Mesendoderm (in vitro differentiated cells): ENCODE measurements at regions not wholly inside any gene's neighbourhood (a gene's known extent, or its start where the extent isn't known, plus 50 kb on each side); places are given as distances from the start of the nearest gene placed in this dataset.
"Not testable (repeated sequence)": the region's sequence is repeated elsewhere in the genome, so short reads cannot be mapped to it uniquely, and the experiment has no call there.

Experiments
- DNase-seq: peaks from one replicate; pipeline ENCODE4 v3.0.0; 2013
- H2AK5ac ChIP-seq: 2 replicates; pipeline ENCODE4 v1.6.1; 2013; ENCODE audit warnings: low read length, inconsistent platforms
- H2BK120ac ChIP-seq: 2 replicates; pipeline ENCODE4 v1.6.1; 2013; ENCODE audit warnings: low read depth, mild to moderate bottlenecking, low read length, moderate library complexity, mixed read lengths
- H2BK15ac ChIP-seq: replicated peaks from 2 replicates; pipeline ENCODE4 v1.6.1; 2013; ENCODE audit warnings: low read depth, mild to moderate bottlenecking, moderate library complexity
- H2BK5ac ChIP-seq: 2 replicates; pipeline ENCODE4 v1.6.1; 2013; ENCODE audit warnings: low read length, inconsistent platforms
- H3K18ac ChIP-seq: 2 replicates; pipeline ENCODE4 v1.6.1; 2013; ENCODE audit warnings: mild to moderate bottlenecking, low read length, mixed read lengths
- H3K23ac ChIP-seq: one replicate; pipeline ENCODE4 v1.6.1; 2013; ENCODE audit warnings: low read length
- H3K27ac ChIP-seq: 2 replicates; pipeline ENCODE4 v1.5.1; 2013; ENCODE audit warnings: low read depth, mild to moderate bottlenecking, inconsistent platforms, low read length, moderate library complexity
- H3K27me3 ChIP-seq: 2 replicates; pipeline ENCODE4 v1.6.1; 2013; ENCODE audit warnings: low read length, control low read depth, mild to moderate bottlenecking, inconsistent platforms; ENCODE audit not compliant: insufficient read depth, poor library complexity
- H3K36me3 ChIP-seq: 2 replicates; pipeline ENCODE4 v1.6.1; 2013; ENCODE audit warnings: low read length, inconsistent platforms; ENCODE audit not compliant: control insufficient read depth, insufficient read depth
- H3K4ac ChIP-seq: one replicate; pipeline ENCODE4 v1.6.1; 2013; ENCODE audit warnings: low read depth, mild to moderate bottlenecking, low read length, moderate library complexity
- H3K4me1 ChIP-seq: 2 replicates; pipeline ENCODE4 v1.6.1; 2013; ENCODE audit warnings: low read depth, low read length, inconsistent platforms; ENCODE audit not compliant: control insufficient read depth
- H3K4me2 ChIP-seq: 2 replicates; pipeline ENCODE4 v1.6.1; 2013; ENCODE audit warnings: low read length
- H3K4me3 ChIP-seq: 2 replicates; pipeline ENCODE4 v1.5.1; 2013; ENCODE audit warnings: mild to moderate bottlenecking, low read length
- H3K56ac ChIP-seq: one replicate; pipeline ENCODE4 v1.6.1; 2013; ENCODE audit warnings: low read length
- H3K79me1 ChIP-seq: 2 replicates; pipeline ENCODE4 v1.6.1; 2013; ENCODE audit warnings: low read length, inconsistent platforms
- H3K79me2 ChIP-seq: 2 replicates; pipeline ENCODE4 v1.6.1; 2013; ENCODE audit warnings: mild to moderate bottlenecking, low read length; ENCODE audit not compliant: control insufficient read depth, insufficient read depth
- H3K9ac ChIP-seq: 2 replicates; pipeline ENCODE4 v1.6.1; 2013; ENCODE audit warnings: low read length, inconsistent platforms
- H4K5ac ChIP-seq: one replicate; pipeline ENCODE4 v1.6.1; 2013; ENCODE audit warnings: low read length
- H4K8ac ChIP-seq: one replicate; pipeline ENCODE4 v1.6.1; 2013; ENCODE audit warnings: low read depth, mild to moderate bottlenecking, control low read depth, low read length, moderate library complexity
- WGBS: extraction: QIAGEN DNeasy Blood & Tissue Kit; methylation state at CpG from one replicate; pipeline ENCODE4 v1.1.7; 2013; ENCODE audit warnings: low lambda C conversion rate, missing lambda C conversion rate; ENCODE audit not compliant: insufficient coverage; ENCODE audit errors: extremely low coverage; 5-methylcytosine and 5-hydroxymethylcytosine counted together

DNA sequence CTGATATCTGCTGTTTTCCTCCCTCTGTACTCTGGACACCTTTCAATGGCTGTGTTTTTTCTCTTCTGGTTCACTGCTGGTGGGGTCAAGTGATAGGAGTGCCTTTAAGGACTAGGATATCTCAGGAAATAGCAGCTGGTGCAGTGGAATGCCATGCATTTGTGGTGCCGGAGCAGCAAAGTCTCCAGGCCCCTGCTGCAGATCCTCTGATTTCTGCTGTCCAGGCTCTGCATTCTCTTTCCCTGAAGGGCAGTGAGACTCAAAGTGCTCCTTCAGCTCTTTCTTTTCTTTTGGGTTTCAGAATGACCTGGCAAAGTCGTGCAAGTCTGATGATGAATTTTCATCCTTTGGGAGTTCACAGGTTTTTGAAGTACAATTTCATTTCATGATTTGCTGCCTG is 774.3 kb downstream of the FAM181B start:
- H3K27me3 ChIP-seq: no peaks in the 10 kb centered on the region
- H3K4ac ChIP-seq: no peak overlapping the region
- H4K5ac ChIP-seq: no peak overlapping the region
- H3K79me1 ChIP-seq: no peaks in the 10 kb centered on the region
- no CpG with 5 or more reads among the region's 2 CpGs for WGBS
- peak overlapping the region; percentile 68 for H3K18ac ChIP-seq
- no peak overlapping the region for H3K23ac ChIP-seq
- H2BK15ac ChIP-seq: no peak overlapping the region
- H2BK120ac ChIP-seq: no peak overlapping the region
- H3K27ac ChIP-seq: no peak overlapping the region
- H2AK5ac ChIP-seq: no peak overlapping the region
- DNase-seq: peak; percentile 84
- H3K36me3 ChIP-seq: no peaks in the 10 kb centered on the region
- no peak overlapping the region for H3K56ac ChIP-seq
- H3K4me2 ChIP-seq: no peak overlapping the region
- no peak overlapping the region for H2BK5ac ChIP-seq
- no peak overlapping the region for H3K9ac ChIP-seq
- no peak overlapping the region for H4K8ac ChIP-seq
- no peaks in the 10 kb centered on the region for H3K79me2 ChIP-seq
- H3K4me1 ChIP-seq: no peaks in the 10 kb centered on the region
- no peak overlapping the region for H3K4me3 ChIP-seq

DNA sequence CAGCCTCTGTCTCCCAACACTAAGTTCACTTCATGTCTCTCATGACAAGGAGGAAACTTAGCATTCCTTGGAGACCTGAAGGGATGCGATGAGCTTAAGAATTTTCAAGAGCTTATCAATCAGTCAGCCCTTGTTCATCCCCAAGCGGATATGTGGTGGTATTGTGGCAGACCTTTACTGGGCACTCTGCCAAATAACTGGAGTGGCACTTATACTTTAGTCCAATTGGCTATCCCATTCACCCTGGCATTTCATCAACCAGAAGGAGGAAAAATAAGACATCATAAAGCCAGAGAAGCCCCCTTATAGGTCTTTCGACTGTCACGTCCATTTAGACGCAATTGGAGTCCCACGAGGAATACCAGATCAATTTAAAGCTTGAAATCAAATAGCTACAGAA is 779.4 kb downstream of the FAM181B start:
- not testable (repeated sequence) for H3K79me1 ChIP-seq, H3K4me3 ChIP-seq, H3K4me2 ChIP-seq, H3K79me2 ChIP-seq, H3K27ac ChIP-seq, H2BK15ac ChIP-seq, H3K23ac ChIP-seq, H3K4me1 ChIP-seq, H2BK5ac ChIP-seq, DNase-seq, H3K56ac ChIP-seq, H3K18ac ChIP-seq, H3K36me3 ChIP-seq, H4K5ac ChIP-seq, H4K8ac ChIP-seq, H2AK5ac ChIP-seq, H3K9ac ChIP-seq, H2BK120ac ChIP-seq, H3K27me3 ChIP-seq, H3K4ac ChIP-seq
- no CpG with 5 or more reads among the region's 6 CpGs for WGBS

DNA sequence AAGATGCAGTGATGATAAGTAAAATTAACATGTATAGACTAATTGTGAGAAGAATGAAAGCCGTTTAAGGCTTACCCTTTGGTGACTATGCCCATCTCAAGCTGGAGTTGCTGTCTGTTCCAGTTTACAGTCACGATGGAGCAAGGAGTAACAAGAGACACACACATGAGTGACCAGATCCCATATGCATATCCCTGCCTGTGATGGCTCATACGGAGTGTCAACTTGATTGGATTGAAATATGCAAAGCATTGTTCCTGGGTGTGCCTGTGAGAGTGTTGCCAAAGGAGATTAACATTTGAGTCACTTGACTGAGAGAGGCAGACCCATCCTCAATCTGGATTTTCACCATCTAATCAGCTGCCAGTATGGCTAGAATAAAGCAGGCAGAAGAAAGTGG is 786.8 kb downstream of the FAM181B start:
- Histone ChIP-seq H3K56ac (no peak overlapping the region), H2BK5ac (no peak overlapping the region), H2BK15ac (no peak overlapping the region), H3K4me3 (no peak overlapping the region), H3K23ac (no peak overlapping the region), H3K79me1 (no peaks in the 10 kb centered on the region), H3K27me3 (no peaks in the 10 kb centered on the region), H4K8ac (no peak overlapping the region), H3K4me1 (peaks cover 2% of the 10 kb centered on the region), H3K4ac (peak overlapping the region; percentile 12), H3K18ac (no peak overlapping the region), H2BK120ac (no peak overlapping the region), H2AK5ac (no peak overlapping the region), H3K36me3 (no peaks in the 10 kb centered on the region), H3K79me2 (no peaks in the 10 kb centered on the region), H4K5ac (no peak overlapping the region), H3K9ac (no peak overlapping the region), H3K4me2 (no peak overlapping the region), H3K27ac (no peak overlapping the region)
- peak; percentile 24 for DNase-seq
- WGBS: no CpG with 5 or more reads among the region's 3 CpGs

DNA sequence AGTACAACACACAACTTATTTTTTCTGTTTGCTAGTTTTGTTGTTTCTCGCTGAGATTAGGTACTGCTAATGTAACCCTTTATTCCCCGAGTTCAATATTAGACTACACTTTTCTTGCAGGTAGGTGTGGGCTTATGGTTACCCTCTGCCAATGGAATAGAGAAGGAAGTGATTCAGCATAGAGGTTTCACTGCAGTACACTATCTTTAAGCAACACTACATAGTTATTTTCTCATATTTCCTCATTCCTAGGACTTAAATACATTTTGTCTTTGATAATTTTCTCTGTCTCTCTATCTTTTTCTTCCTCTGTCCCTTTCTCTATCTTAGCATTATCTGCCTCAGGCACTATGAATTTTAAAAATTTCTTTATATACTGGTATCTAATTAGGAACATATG is 791.0 kb downstream of the FAM181B start:
- no peak overlapping the region for H3K9ac ChIP-seq
- H4K5ac ChIP-seq: no peak overlapping the region
- no peak overlapping the region for H2BK120ac ChIP-seq
- no peak overlapping the region for H3K27ac ChIP-seq
- no CpG with 5 or more reads among the region's 2 CpGs for WGBS
- H4K8ac ChIP-seq: no peak overlapping the region
- no peak overlapping the region for H3K23ac ChIP-seq
- DNase-seq: no peak
- peaks cover 2% of the 10 kb centered on the region for H3K4me1 ChIP-seq
- H3K79me2 ChIP-seq: no peaks in the 10 kb centered on the region
- no peaks in the 10 kb centered on the region for H3K79me1 ChIP-seq
- H3K56ac ChIP-seq: no peak overlapping the region
- no peak overlapping the region for H2AK5ac ChIP-seq
- H3K36me3 ChIP-seq: no peaks in the 10 kb centered on the region
- H3K4me2 ChIP-seq: no peak overlapping the region
- no peak overlapping the region for H3K4ac ChIP-seq
- H3K18ac ChIP-seq: no peak overlapping the region
- no peak overlapping the region for H2BK15ac ChIP-seq
- H3K4me3 ChIP-seq: no peak overlapping the region
- H3K27me3 ChIP-seq: no peaks in the 10 kb centered on the region
- H2BK5ac ChIP-seq: no peak overlapping the region

DNA sequence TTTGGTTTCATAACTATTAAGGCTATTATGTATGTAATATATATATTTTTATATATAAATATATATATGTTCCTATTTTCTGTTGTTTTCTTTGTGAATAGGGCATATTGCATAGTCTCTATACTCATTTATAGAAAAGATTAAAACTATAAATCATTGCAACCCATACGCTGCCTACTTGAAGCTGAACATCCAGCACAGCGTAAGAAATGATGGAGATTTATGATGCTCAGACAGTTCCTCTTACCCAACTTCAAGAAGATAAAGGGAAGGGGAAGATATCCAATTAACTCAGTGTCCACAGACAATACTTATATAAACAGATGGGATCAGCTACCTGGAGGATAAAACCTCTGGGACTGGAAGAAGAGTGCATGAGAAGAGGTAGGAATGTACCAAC is 791.7 kb downstream of the FAM181B start:
- Histone ChIP-seq H2BK15ac (no peak overlapping the region), H4K8ac (no peak overlapping the region), H2BK120ac (no peak overlapping the region), H3K4me3 (no peak overlapping the region), H2AK5ac (no peak overlapping the region), H3K79me1 (no peaks in the 10 kb centered on the region), H3K4me1 (peaks cover 2% of the 10 kb centered on the region), H3K79me2 (no peaks in the 10 kb centered on the region), H3K27me3 (no peaks in the 10 kb centered on the region), H3K27ac (no peak overlapping the region), H2BK5ac (no peak overlapping the region), H3K9ac (no peak overlapping the region), H3K23ac (no peak overlapping the region), H3K56ac (no peak overlapping the region), H3K18ac (no peak overlapping the region), H3K36me3 (no peaks in the 10 kb centered on the region), H4K5ac (no peak overlapping the region), H3K4ac (no peak overlapping the region), H3K4me2 (no peak overlapping the region)
- WGBS: no CpG with 5 or more reads among the region's 2 CpGs
- no peak for DNase-seq

DNA sequence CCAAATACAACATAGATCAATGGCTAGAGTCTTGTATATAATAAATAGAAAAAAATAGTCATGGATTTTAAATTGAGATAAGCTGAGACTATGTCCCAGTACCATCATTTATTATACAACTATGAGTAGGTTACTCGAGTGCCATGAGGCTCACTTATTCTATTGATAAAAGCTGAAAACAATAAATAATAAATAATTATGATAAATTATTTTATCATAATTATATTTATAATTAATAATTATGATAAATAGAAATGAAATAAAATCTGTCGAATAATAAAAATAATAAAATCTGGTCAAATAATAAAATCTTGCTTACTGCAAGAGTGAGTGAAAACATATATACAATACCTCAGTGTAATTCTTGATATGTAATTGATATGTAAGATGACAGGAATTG is 801.4 kb downstream of the FAM181B start:
- Histone ChIP-seq H2AK5ac (no peak overlapping the region), H3K36me3 (no peaks in the 10 kb centered on the region), H2BK15ac (no peak overlapping the region), H3K79me1 (no peaks in the 10 kb centered on the region), H3K4me3 (no peak overlapping the region), H2BK5ac (no peak overlapping the region), H3K56ac (no peak overlapping the region), H3K4ac (no peak overlapping the region), H3K9ac (no peak overlapping the region), H3K27ac (no peak overlapping the region), H3K4me2 (no peak overlapping the region), H3K23ac (no peak overlapping the region), H3K4me1 (no peaks in the 10 kb centered on the region), H4K8ac (no peak overlapping the region), H3K27me3 (no peaks in the 10 kb centered on the region), H4K5ac (no peak overlapping the region), H2BK120ac (no peak overlapping the region), H3K18ac (no peak overlapping the region), H3K79me2 (no peaks in the 10 kb centered on the region)
- no peak for DNase-seq
- WGBS: 100% methylated on average over 1 of the region's 2 CpGs
